B cell (primary cell): ENCODE measurements at regions not wholly inside any gene's neighbourhood (a gene's known extent, or its start where the extent isn't known, plus 50 kb on each side); places are given as distances from the start of the nearest gene placed in this dataset.

Experiments used
- ATAC-seq: fragments of 200-7000 bp; cut with Tn5 transposase; one replicate; pipeline ENCODE4 v1.10.0; 2021; ENCODE audit warnings: low read depth, mild to moderate bottlenecking, moderate number of reproducible peaks, moderate library complexity
- CTCF ChIA-PET: fragments of 350-600 bp; sonication (Branson Sonifier 250); formaldehyde crosslinking; loops from one replicate; lab custom pipeline; 2021; ENCODE audit warnings: antibody characterized with exemption, inconsistent platforms; lab: Charles Lee
- POLR2A ChIA-PET: fragments of 350-600 bp; sonication (Branson Sonifier 250); formaldehyde crosslinking; loops from one replicate; lab custom pipeline; 2021; ENCODE audit warnings: antibody characterized with exemption; lab: Charles Lee
- DNase-seq: peaks from one replicate; pipeline ENCODE4 v3.0.0; 2013
- H2AFZ ChIP-seq: 2 replicates; pipeline ENCODE4 v1.6.1; 2012; ENCODE audit warnings: mild to moderate bottlenecking, low read depth, low read length; ENCODE audit not compliant: insufficient read depth, poor library complexity, severe bottlenecking
- H3K27ac ChIP-seq, 2 donors: 1 replicate in 1 of 2; 2 replicates in 1 of 2; pipeline ENCODE4 v1.5.1; 2012 to 2013; ENCODE audit warnings: low read length in 2 of 2, mild to moderate bottlenecking in 2 of 2, moderate library complexity in 1 of 2
- H3K27me3 ChIP-seq, 4 experiments: fragments of 200-600 bp in 1 of 4; sonication (generic) in 1 of 4; replicated peaks in 1 of 4; 1 replicate in 2 of 4; 2 replicates in 2 of 4; pipeline versions ENCODE4 v1.6.1 to v1.7.0; 2013 to 2016; ENCODE audit warnings: low read length in 3 of 4, mild to moderate bottlenecking in 2 of 4, mixed read lengths in 1 of 4, moderate library complexity in 1 of 4; ENCODE audit not compliant: insufficient read depth in 4 of 4, control insufficient read depth in 3 of 4; ENCODE audit errors: control extremely low read depth in 1 of 4
- H3K36me3 ChIP-seq, 2 experiments: replicated peaks in 1 of 2; 1 replicate in 1 of 2; 2 replicates in 1 of 2; pipeline versions ENCODE4 v1.6.1 to v1.7.1; 2013; ENCODE audit warnings: low read length in 1 of 2; ENCODE audit not compliant: insufficient read depth in 2 of 2, control insufficient read depth in 1 of 2; ENCODE audit errors: control extremely low read depth in 1 of 2, extremely low read depth in 1 of 2
- H3K4me1 ChIP-seq, 2 donors: fragments of 200-600 bp in 1 of 2; sonication (generic) in 1 of 2; 1 replicate in 1 of 2; 2 replicates in 1 of 2; pipeline versions ENCODE4 v1.5.1 to v1.6.1; 2013 to 2017; ENCODE audit warnings: low read length in 2 of 2; ENCODE audit not compliant: control insufficient read depth in 2 of 2, insufficient read depth in 2 of 2
- H3K4me2 ChIP-seq: replicated peaks from 2 replicates; pipeline ENCODE3; 2012; ENCODE audit warnings: mild to moderate bottlenecking, low read depth, low read length; ENCODE audit not compliant: poor library complexity, severe bottlenecking
- H3K4me3 ChIP-seq, 5 experiments: fragments of 200-600 bp in 1 of 5; sonication (generic) in 1 of 5; 1 replicate in 3 of 5; 2 replicates in 2 of 5; pipeline versions ENCODE4 v1.5.1 to v1.7.0; 2011 to 2016; ENCODE audit warnings: low read length in 4 of 5, mild to moderate bottlenecking in 4 of 5, low read depth in 2 of 5, control low read depth in 1 of 5, moderate library complexity in 1 of 5; ENCODE audit not compliant: insufficient read depth in 1 of 5; ENCODE audit errors: control extremely low read depth in 1 of 5, extremely low read depth in 1 of 5
- H3K79me2 ChIP-seq: fragments of 200-600 bp; sonication (generic); one replicate; pipeline ENCODE4 v1.6.0; 2016; ENCODE audit warnings: low read length; ENCODE audit not compliant: control insufficient read depth, insufficient read depth
- H3K9ac ChIP-seq: fragments of 200-600 bp; sonication (generic); 2 replicates; pipeline ENCODE4 v1.6.1; 2017; ENCODE audit warnings: mild to moderate bottlenecking, low read length, moderate library complexity
- H3K9me3 ChIP-seq, 3 donors: one replicate each; pipeline versions ENCODE4 v1.6.1 to v1.7.1; 2013; ENCODE audit warnings: low read length in 2 of 3; ENCODE audit not compliant: control insufficient read depth in 2 of 3, insufficient read depth in 1 of 3; ENCODE audit errors: control extremely low read depth in 1 of 3
- H4K20me1 ChIP-seq: 2 replicates; pipeline ENCODE4 v1.6.0; 2012; ENCODE audit warnings: mild to moderate bottlenecking, low read length; ENCODE audit not compliant: insufficient read depth, control insufficient read depth, poor library complexity, severe bottlenecking
- H3K27ac Mint-ChIP-seq: one replicate; pipeline ENCODE4 v1.8.0; 2021; ENCODE audit warnings: mixed read lengths
- H3K27me3 Mint-ChIP-seq: one replicate; pipeline ENCODE4 v1.8.0; 2021; ENCODE audit warnings: mixed read lengths
- H3K4me1 Mint-ChIP-seq: one replicate; pipeline ENCODE4 v1.8.0; 2021; ENCODE audit warnings: mixed read lengths
- H3K4me3 Mint-ChIP-seq: one replicate; pipeline ENCODE4 v1.8.0; 2021; ENCODE audit warnings: mixed read lengths
- H3K9me3 Mint-ChIP-seq: one replicate; pipeline ENCODE4 v1.8.0; 2022; ENCODE audit warnings: mixed read lengths; ENCODE audit not compliant: insufficient read depth
- EZH2 ChIP-seq: IDR thresholded peaks from 2 replicates; pipeline ENCODE4 v1.6.1; 2012; ENCODE audit warnings: borderline replicate concordance, low read depth, mild to moderate bottlenecking, moderate library complexity, low read length; ENCODE audit not compliant: insufficient read depth, poor library complexity, severe bottlenecking
- WGBS: methylation state at CpG from one replicate; pipeline ENCODE4 v1.1.5; 2013; ENCODE audit warnings: missing lambda C conversion rate; ENCODE audit not compliant: insufficient coverage; 5-methylcytosine and 5-hydroxymethylcytosine counted together
- intact Hi-C: fragments of 100-400 bp; cut with micrococcal nuclease; formaldehyde crosslinking; loops from one replicate; pipeline ENCODE4 v1.10.0; 2022
- TF ChIP-seq, protein P1 (sequence below): fragments of 200-600 bp; IDR thresholded peaks from one replicate; pipeline ENCODE4 v1.8.0; 2022; ENCODE audit warnings: antibody characterized with exemption, mild to moderate bottlenecking

DNA sequence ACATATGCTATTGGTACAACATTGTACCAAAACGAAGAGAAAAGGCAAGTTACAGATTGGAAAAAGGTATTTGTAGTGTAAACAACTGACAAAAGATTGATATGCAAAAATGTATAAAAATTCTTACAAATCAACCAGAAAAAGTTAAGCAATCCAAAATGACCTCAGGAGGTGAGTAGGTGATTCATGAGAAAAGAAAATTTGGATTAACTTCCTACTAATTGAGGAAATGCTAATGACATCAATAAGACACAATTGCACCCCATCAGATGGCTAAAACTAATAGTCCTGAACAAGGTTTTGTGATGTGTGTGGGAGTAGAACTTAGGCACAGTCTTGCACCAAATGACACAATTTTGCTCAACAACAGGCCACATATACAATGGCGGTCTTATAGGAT is 129.3 kb downstream of the COPS8 start:
- H3K27ac ChIP-seq = no peak overlapping the region
- H3K27ac Mint-ChIP-seq = no peak overlapping the region
- H3K4me3 ChIP-seq = no peak overlapping the region
- H3K79me2 ChIP-seq = no peaks in the 10 kb centered on the region
- H3K4me3 Mint-ChIP-seq = no peak overlapping the region
- no peak overlapping the region for H2AFZ ChIP-seq
- no peak for ATAC-seq
- peaks cover 0 to 3% (median 0%) of the 10 kb centered on the region in 3 donors for H3K9me3 ChIP-seq
- ChIA-PET POLR2A (no interaction called here), CTCF (no interaction called here)
- no peaks in the 10 kb centered on the region for H3K4me1 ChIP-seq
- WGBS = no CpG with 5 or more reads among the region's 2 CpGs
- no peaks in the 10 kb centered on the region for H3K4me1 Mint-ChIP-seq
- H3K4me2 ChIP-seq = no peak overlapping the region
- H3K27me3 Mint-ChIP-seq = peaks cover 3% of the 10 kb centered on the region
- no peak overlapping the region for H3K9ac ChIP-seq
- no peaks in the 10 kb centered on the region for H4K20me1 ChIP-seq
- DNase-seq = no peak
- intact Hi-C loops = no loop called here
- TF ChIP-seq EZH2 = no peak
- TF ChIP-seq, protein P1, sequence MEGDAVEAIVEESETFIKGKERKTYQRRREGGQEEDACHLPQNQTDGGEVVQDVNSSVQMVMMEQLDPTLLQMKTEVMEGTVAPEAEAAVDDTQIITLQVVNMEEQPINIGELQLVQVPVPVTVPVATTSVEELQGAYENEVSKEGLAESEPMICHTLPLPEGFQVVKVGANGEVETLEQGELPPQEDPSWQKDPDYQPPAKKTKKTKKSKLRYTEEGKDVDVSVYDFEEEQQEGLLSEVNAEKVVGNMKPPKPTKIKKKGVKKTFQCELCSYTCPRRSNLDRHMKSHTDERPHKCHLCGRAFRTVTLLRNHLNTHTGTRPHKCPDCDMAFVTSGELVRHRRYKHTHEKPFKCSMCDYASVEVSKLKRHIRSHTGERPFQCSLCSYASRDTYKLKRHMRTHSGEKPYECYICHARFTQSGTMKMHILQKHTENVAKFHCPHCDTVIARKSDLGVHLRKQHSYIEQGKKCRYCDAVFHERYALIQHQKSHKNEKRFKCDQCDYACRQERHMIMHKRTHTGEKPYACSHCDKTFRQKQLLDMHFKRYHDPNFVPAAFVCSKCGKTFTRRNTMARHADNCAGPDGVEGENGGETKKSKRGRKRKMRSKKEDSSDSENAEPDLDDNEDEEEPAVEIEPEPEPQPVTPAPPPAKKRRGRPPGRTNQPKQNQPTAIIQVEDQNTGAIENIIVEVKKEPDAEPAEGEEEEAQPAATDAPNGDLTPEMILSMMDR = no peak
- H3K9me3 Mint-ChIP-seq = no peaks in the 10 kb centered on the region
- no peaks in the 10 kb centered on the region for H3K27me3 ChIP-seq
- H3K36me3 ChIP-seq = no peaks in the 10 kb centered on the region

GRCh38 chr2:237217995-237218616 is 132.4 kb downstream of the COPS8 start:
- WGBS = 78% methylated on average over 3 of the region's 7 CpGs
- H3K27me3 Mint-ChIP-seq = peaks cover 10% of the 10 kb centered on the region
- Histone ChIP-seq H3K4me1 (no peaks in the 10 kb centered on the region), H3K4me2 (no peak overlapping the region), H3K27me3 (peaks cover 0 to 4% (median 1%) of the 10 kb centered on the region in 4 experiments), H3K36me3 (no peaks in the 10 kb centered on the region), H3K79me2 (no peaks in the 10 kb centered on the region), H3K4me3 (no peak overlapping the region), H3K9ac (no peak overlapping the region), H2AFZ (no peak overlapping the region), H4K20me1 (no peaks in the 10 kb centered on the region), H3K27ac (no peak overlapping the region), H3K9me3 (peaks cover 0 to 3% (median 0%) of the 10 kb centered on the region in 3 donors)
- H3K4me3 Mint-ChIP-seq = no peak overlapping the region
- ATAC-seq (no peak), DNase-seq (no peak)
- intact Hi-C loops = no loop called here
- H3K9me3 Mint-ChIP-seq = no peaks in the 10 kb centered on the region
- no peak for TF ChIP-seq EZH2
- TF ChIP-seq, protein P1 = no peak
- POLR2A ChIA-PET = no interaction called here
- H3K27ac Mint-ChIP-seq = no peak overlapping the region
- CTCF ChIA-PET = no interaction called here
- no peaks in the 10 kb centered on the region for H3K4me1 Mint-ChIP-seq
